ENCODE measurements at regions not wholly inside any gene's neighbourhood (a gene's known extent, or its start where the extent isn't known, plus 50 kb on each side); places are given as distances from the start of the nearest gene placed in this dataset.

- no peak for TF ChIP-seq CTCF (IDR thresholded peaks at IDR 0.05; ENCODE audit: poor library complexity, severe bottlenecking)
- peak; percentile 80 for TF ChIP-seq POLR2AphosphoS5 (IDR thresholded peaks at IDR 0.05)
- TF ChIP-seq TAF1 (IDR thresholded peaks at IDR 0.05; ENCODE audit: low read depth), result no peak
- TF ChIP-seq EZH2 (IDR thresholded peaks at IDR 0.05; ENCODE audit: borderline replicate concordance, insufficient read depth, low read length, poor library complexity, severe bottlenecking), result no peak
- no peak for TF ChIP-seq SMC3 (conservative IDR thresholded peaks at IDR 0.05; ENCODE audit: poor library complexity)
- TF ChIP-seq REST (IDR thresholded peaks at IDR 0.05; ENCODE audit: borderline replicate concordance), result peak; percentile 92
- no peak for TF ChIP-seq RAD21 (conservative IDR thresholded peaks at IDR 0.05)
- TF ChIP-seq MXI1 (conservative IDR thresholded peaks at IDR 0.05; ENCODE audit: poor library complexity, severe bottlenecking), result no peak
- TF ChIP-seq EP300 (conservative IDR thresholded peaks at IDR 0.05; ENCODE audit: poor library complexity, severe bottlenecking), result peak; percentile 97
Measured at GRCh38 chr1:80075351-80075750, 1068.8 kb upstream of the ADGRL4 start.

Measured in neural cell (in vitro differentiated cells).